Thoracic aorta (tissue), 2 donors: ENCODE measurements at regions not wholly inside any gene's neighbourhood (a gene's known extent, or its start where the extent isn't known, plus 50 kb on each side); places are given as distances from the start of the nearest gene placed in this dataset.
"Not testable (repeated sequence)": the region's sequence is repeated elsewhere in the genome, so short reads cannot be mapped to it uniquely, and the experiment has no call there.

Source experiments
- ATAC-seq: fragments of 150-250 bp; one replicate; pipeline ENCODE4 v1.8.0; 2017; ENCODE audit warnings: low read depth; ENCODE audit not compliant: insufficient number of reproducible peaks, low FRiP score
- DNase-seq: peaks from one replicate; pipeline ENCODE4 v3.0.0-alpha.2; 2020; ENCODE audit warnings: low spot score
- H3K27ac ChIP-seq, 2 donors: fragments of 200-600 bp; sonication (generic); 1 replicate in 1 of 2; 2 replicates in 1 of 2; pipeline ENCODE4 v1.5.1; 2016; ENCODE audit warnings: mild to moderate bottlenecking in 2 of 2, moderate library complexity in 2 of 2
- H3K27me3 ChIP-seq: fragments of 200-600 bp; sonication (generic); replicated peaks from 2 replicates; pipeline ENCODE4 v1.6.0; 2016; ENCODE audit warnings: mild to moderate bottlenecking; ENCODE audit not compliant: insufficient read depth
- H3K36me3 ChIP-seq: fragments of 200-600 bp; sonication (generic); one replicate; pipeline ENCODE4 v1.5.1; 2016
- H3K4me1 ChIP-seq, 2 donors: fragments of 200-600 bp; sonication (generic); 1 replicate in 1 of 2; 2 replicates in 1 of 2; pipeline versions ENCODE4 v1.5.1 to v1.6.0; 2016; ENCODE audit warnings: low read depth in 2 of 2, mild to moderate bottlenecking in 1 of 2; ENCODE audit not compliant: control insufficient read depth in 1 of 2
- H3K4me3 ChIP-seq: fragments of 200-600 bp; sonication (generic); 2 replicates; pipeline ENCODE4 v1.5.1; 2016; ENCODE audit warnings: mild to moderate bottlenecking
- H3K9me3 ChIP-seq: fragments of 200-600 bp; sonication (generic); 2 replicates; pipeline ENCODE4 v1.5.1; 2016
- TF ChIP-seq, protein P1 (sequence below): fragments of 200-600 bp; sonication (generic); IDR thresholded peaks from one replicate; pipeline ENCODE4 v1.5.1; 2019; ENCODE audit warnings: antibody characterized with exemption

- no peak overlapping the region for H3K4me3 ChIP-seq
- H3K27me3 ChIP-seq = no peaks in the 10 kb centered on the region
- no peaks in the 10 kb centered on the region for H3K36me3 ChIP-seq
- DNase-seq (no peak), ATAC-seq (no peak)
- no peaks in the 10 kb centered on the region for H3K4me1 ChIP-seq
- H3K27ac ChIP-seq = no peak overlapping the region
- TF ChIP-seq, protein P1, sequence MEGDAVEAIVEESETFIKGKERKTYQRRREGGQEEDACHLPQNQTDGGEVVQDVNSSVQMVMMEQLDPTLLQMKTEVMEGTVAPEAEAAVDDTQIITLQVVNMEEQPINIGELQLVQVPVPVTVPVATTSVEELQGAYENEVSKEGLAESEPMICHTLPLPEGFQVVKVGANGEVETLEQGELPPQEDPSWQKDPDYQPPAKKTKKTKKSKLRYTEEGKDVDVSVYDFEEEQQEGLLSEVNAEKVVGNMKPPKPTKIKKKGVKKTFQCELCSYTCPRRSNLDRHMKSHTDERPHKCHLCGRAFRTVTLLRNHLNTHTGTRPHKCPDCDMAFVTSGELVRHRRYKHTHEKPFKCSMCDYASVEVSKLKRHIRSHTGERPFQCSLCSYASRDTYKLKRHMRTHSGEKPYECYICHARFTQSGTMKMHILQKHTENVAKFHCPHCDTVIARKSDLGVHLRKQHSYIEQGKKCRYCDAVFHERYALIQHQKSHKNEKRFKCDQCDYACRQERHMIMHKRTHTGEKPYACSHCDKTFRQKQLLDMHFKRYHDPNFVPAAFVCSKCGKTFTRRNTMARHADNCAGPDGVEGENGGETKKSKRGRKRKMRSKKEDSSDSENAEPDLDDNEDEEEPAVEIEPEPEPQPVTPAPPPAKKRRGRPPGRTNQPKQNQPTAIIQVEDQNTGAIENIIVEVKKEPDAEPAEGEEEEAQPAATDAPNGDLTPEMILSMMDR = no peak
- no peaks in the 10 kb centered on the region for H3K9me3 ChIP-seq
These were observed 1559.0 kb upstream of the SLC10A2 start for GRCh38 chr13:104625201-104625600.

- DNase-seq = no peak
- no peak for ATAC-seq
- H3K27me3 ChIP-seq = no peaks in the 10 kb centered on the region
- TF ChIP-seq, protein P1 = no peak
- no peaks in the 10 kb centered on the region for H3K36me3 ChIP-seq
- no peaks in the 10 kb centered on the region for H3K4me1 ChIP-seq
- H3K27ac ChIP-seq = no peak overlapping the region
- no peak overlapping the region for H3K4me3 ChIP-seq
- no peaks in the 10 kb centered on the region for H3K9me3 ChIP-seq
These were observed 1550.8 kb upstream of the SLC10A2 start for GRCh38 chr13:104616990-104617389.

GRCh38 chr13:104614361-104615145 is 1548.3 kb upstream of the SLC10A2 start:
- TF ChIP-seq, protein P1 = no peak
- ATAC-seq (no peak), DNase-seq (no peak)
- Histone ChIP-seq H3K27me3 (no peaks in the 10 kb centered on the region), H3K4me3 (no peak overlapping the region), H3K27ac (no peak overlapping the region), H3K4me1 (no peaks in the 10 kb centered on the region), H3K36me3 (no peaks in the 10 kb centered on the region), H3K9me3 (no peaks in the 10 kb centered on the region)

GRCh38 chr13:104608331-104608730 is 1542.1 kb upstream of the SLC10A2 start:
- no peak for ATAC-seq
- no peak for DNase-seq
- Histone ChIP-seq H3K4me1 (no peaks in the 10 kb centered on the region), H3K36me3 (no peaks in the 10 kb centered on the region), H3K27me3 (no peaks in the 10 kb centered on the region), H3K4me3 (no peak overlapping the region), H3K9me3 (no peaks in the 10 kb centered on the region), H3K27ac (no peak overlapping the region)
- TF ChIP-seq, protein P1 = no peak

DNA sequence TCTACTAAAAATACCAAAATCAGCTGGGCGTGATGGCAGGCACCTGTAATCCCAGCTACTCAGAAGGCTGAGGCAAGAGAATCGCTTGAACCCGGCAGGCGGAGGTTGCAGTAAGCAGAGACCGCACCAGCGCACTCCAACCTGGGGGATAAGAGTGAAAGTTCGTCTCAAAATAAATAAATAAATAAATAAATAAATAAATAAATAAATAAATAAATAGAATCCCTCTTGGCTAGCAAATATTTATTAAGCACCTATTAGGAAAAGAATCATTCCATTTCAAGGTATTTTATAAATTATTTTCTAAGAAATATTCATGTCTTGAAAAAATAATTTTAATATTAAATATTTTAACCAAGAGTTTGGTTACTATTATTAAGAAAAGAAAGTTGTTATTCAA is 1539.2 kb upstream of the SLC10A2 start:
- not testable (repeated sequence) for H3K36me3 ChIP-seq, H3K27ac ChIP-seq, ATAC-seq, H3K27me3 ChIP-seq, H3K9me3 ChIP-seq, H3K4me1 ChIP-seq, H3K4me3 ChIP-seq, DNase-seq
